NB4 (cell line): ENCODE measurements at regions not wholly inside any gene's neighbourhood (a gene's known extent, or its start where the extent isn't known, plus 50 kb on each side); places are given as distances from the start of the nearest gene placed in this dataset.

Source experiments
- CTCF ChIP-seq: IDR thresholded peaks from one replicate; pipeline ENCODE4 v1.5.1; 2012; ENCODE audit warnings: low read depth, low read length
- MAX ChIP-seq: IDR thresholded peaks from 2 replicates; pipeline ENCODE4 v1.6.1; 2011; ENCODE audit warnings: low read depth, low read length
- MYC ChIP-seq: IDR thresholded peaks from 2 replicates; pipeline ENCODE4 v1.6.1; 2011; ENCODE audit warnings: low read depth, low read length
- POLR2A ChIP-seq: IDR thresholded peaks from 2 replicates; pipeline ENCODE4 v1.6.1; 2011; ENCODE audit warnings: mild to moderate bottlenecking; ENCODE audit not compliant: insufficient read length; ENCODE audit errors: extremely low read depth

- TF ChIP-seq CTCF, result no peak
- TF ChIP-seq MYC, result no peak
- TF ChIP-seq POLR2A, result no peak
- no peak for TF ChIP-seq MAX
Measured at GRCh38 chr15:97215629-97216028, 744.9 kb upstream of the ARRDC4 start.
